Effector memory CD8-positive, alpha-beta T cell (primary cell): ENCODE measurements at regions not wholly inside any gene's neighbourhood (a gene's known extent, or its start where the extent isn't known, plus 50 kb on each side); places are given as distances from the start of the nearest gene placed in this dataset.

ENCODE experiments used
- ATAC-seq: fragments of 150-1000 bp; cut with Tn5 transposase; replicated peaks from 2 replicates; pipeline ENCODE4 v1.10.0; 2021; ENCODE audit warnings: mild to moderate bottlenecking, moderate library complexity
- DNase-seq, 3 experiments: peaks; one replicate each; pipeline ENCODE4 v3.0.0; 2021
- H3K27ac Mint-ChIP-seq, 2 donors: one replicate each; pipeline ENCODE4 v1.8.0; 2022; ENCODE audit warnings: mild to moderate bottlenecking in 2 of 2, mixed read lengths in 2 of 2, moderate library complexity in 2 of 2
- H3K27me3 Mint-ChIP-seq, 2 donors: one replicate each; pipeline ENCODE4 v1.8.0; 2022; ENCODE audit warnings: mixed read lengths in 2 of 2
- H3K36me3 Mint-ChIP-seq: one replicate; pipeline ENCODE4 v1.8.0; 2022; ENCODE audit warnings: mild to moderate bottlenecking, moderate library complexity, mixed read lengths; ENCODE audit not compliant: insufficient read depth
- H3K4me1 Mint-ChIP-seq, 2 donors: one replicate each; pipeline ENCODE4 v1.8.0; 2022; ENCODE audit warnings: low read depth in 2 of 2, mixed read lengths in 2 of 2
- H3K4me3 Mint-ChIP-seq, 2 donors: one replicate each; pipeline ENCODE4 v1.8.0; 2022; ENCODE audit warnings: mild to moderate bottlenecking in 2 of 2, mixed read lengths in 2 of 2, moderate library complexity in 2 of 2
- H3K9me3 Mint-ChIP-seq, 2 donors: one replicate each; pipeline ENCODE4 v1.8.0; 2022; ENCODE audit warnings: mixed read lengths in 2 of 2

GRCh38 chr6:23031986-23032385, 462.6 kb downstream of the HDGFL1 start:
- Mint-ChIP-seq H3K27ac (no peak overlapping the region), H3K27me3 (no peaks in the 10 kb centered on the region), H3K9me3 (peaks cover 0 to 6% of the 10 kb centered on the region in 2 donors), H3K36me3 (no peaks in the 10 kb centered on the region), H3K4me3 (no peak overlapping the region), H3K4me1 (no peaks in the 10 kb centered on the region)
- DNase-seq (no peak), ATAC-seq (no peak)

GRCh38 chr6:23034926-23035325, 465.6 kb downstream of the HDGFL1 start:
- ATAC-seq, result no peak
- no peak for DNase-seq
- Mint-ChIP-seq H3K4me3 (no peak overlapping the region), H3K4me1 (no peaks in the 10 kb centered on the region), H3K27ac (no peak overlapping the region), H3K9me3 (peaks cover 0 to 4% of the 10 kb centered on the region in 2 donors), H3K36me3 (no peaks in the 10 kb centered on the region), H3K27me3 (no peaks in the 10 kb centered on the region)

- H3K27me3 Mint-ChIP-seq, result no peaks in the 10 kb centered on the region
- DNase-seq, result no peak
- H3K4me1 Mint-ChIP-seq, result no peaks in the 10 kb centered on the region
- no peak overlapping the region for H3K27ac Mint-ChIP-seq
- no peaks in the 10 kb centered on the region for H3K36me3 Mint-ChIP-seq
- no peak overlapping the region for H3K4me3 Mint-ChIP-seq
- H3K9me3 Mint-ChIP-seq, result peaks cover 0 to 2% of the 10 kb centered on the region in 2 donors
- no peak for ATAC-seq
Observed at GRCh38 chr6:23036406-23036983, 467.1 kb downstream of the HDGFL1 start.

GRCh38 chr6:23040899-23041298, 471.5 kb downstream of the HDGFL1 start:
- DNase-seq (no peak), ATAC-seq (no peak)
- Mint-ChIP-seq H3K4me3 (no peak overlapping the region), H3K27me3 (no peaks in the 10 kb centered on the region), H3K4me1 (no peaks in the 10 kb centered on the region), H3K27ac (no peak overlapping the region), H3K9me3 (peaks cover 7 to 8% of the 10 kb centered on the region in 2 donors), H3K36me3 (no peaks in the 10 kb centered on the region)

GRCh38 chr6:23045280-23045679, 475.9 kb downstream of the HDGFL1 start:
- H3K36me3 Mint-ChIP-seq, result no peaks in the 10 kb centered on the region
- no peaks in the 10 kb centered on the region for H3K27me3 Mint-ChIP-seq
- no peaks in the 10 kb centered on the region for H3K4me1 Mint-ChIP-seq
- ATAC-seq (no peak), DNase-seq (no peak)
- no peak overlapping the region for H3K27ac Mint-ChIP-seq
- no peak overlapping the region for H3K4me3 Mint-ChIP-seq
- H3K9me3 Mint-ChIP-seq, result peaks cover 12 to 18% of the 10 kb centered on the region in 2 donors

GRCh38 chr6:23055523-23055922, 486.2 kb downstream of the HDGFL1 start:
- ATAC-seq (no peak), DNase-seq (no peak)
- H3K9me3 Mint-ChIP-seq, result peaks cover 0 to 4% of the 10 kb centered on the region in 2 donors
- H3K4me3 Mint-ChIP-seq, result no peak overlapping the region
- H3K4me1 Mint-ChIP-seq, result no peaks in the 10 kb centered on the region
- no peaks in the 10 kb centered on the region for H3K27me3 Mint-ChIP-seq
- no peaks in the 10 kb centered on the region for H3K36me3 Mint-ChIP-seq
- H3K27ac Mint-ChIP-seq, result no peak overlapping the region

GRCh38 chr6:23073821-23074220, 504.5 kb downstream of the HDGFL1 start:
- Mint-ChIP-seq H3K36me3 (peaks cover 3% of the 10 kb centered on the region), H3K9me3 (peaks cover 4 to 8% of the 10 kb centered on the region in 2 donors), H3K27ac (no peak overlapping the region), H3K4me1 (no peaks in the 10 kb centered on the region), H3K4me3 (no peak overlapping the region), H3K27me3 (no peaks in the 10 kb centered on the region)
- ATAC-seq (no peak), DNase-seq (no peak)

GRCh38 chr6:23077772-23078171, 508.4 kb downstream of the HDGFL1 start:
- Mint-ChIP-seq H3K27ac (no peak overlapping the region), H3K4me3 (no peak overlapping the region), H3K27me3 (no peaks in the 10 kb centered on the region), H3K36me3 (no peaks in the 10 kb centered on the region), H3K9me3 (peaks cover 6 to 7% of the 10 kb centered on the region in 2 donors), H3K4me1 (no peaks in the 10 kb centered on the region)
- DNase-seq (no peak), ATAC-seq (no peak)

- DNase-seq, result no peak
- no peak overlapping the region for H3K27ac Mint-ChIP-seq
- H3K9me3 Mint-ChIP-seq, result peaks cover 2 to 7% of the 10 kb centered on the region in 2 donors
- peaks cover 2% of the 10 kb centered on the region for H3K36me3 Mint-ChIP-seq
- H3K27me3 Mint-ChIP-seq, result no peaks in the 10 kb centered on the region
- no peaks in the 10 kb centered on the region for H3K4me1 Mint-ChIP-seq
- ATAC-seq, result no peak
- H3K4me3 Mint-ChIP-seq, result no peak overlapping the region
Observed at GRCh38 chr6:23081701-23082100, 512.3 kb downstream of the HDGFL1 start.

- no peak overlapping the region for H3K4me3 Mint-ChIP-seq
Observed at GRCh38 chr6:23086100-23086499, 516.7 kb downstream of the HDGFL1 start.

GRCh38 chr6:23087471-23087870, 518.1 kb downstream of the HDGFL1 start:
- H3K4me1 Mint-ChIP-seq, result no peaks in the 10 kb centered on the region
- no peak overlapping the region for H3K27ac Mint-ChIP-seq
- H3K27me3 Mint-ChIP-seq, result no peaks in the 10 kb centered on the region
- H3K9me3 Mint-ChIP-seq, result peaks cover 12% of the 10 kb centered on the region in 2 donors
- DNase-seq (no peak), ATAC-seq (no peak)
- H3K36me3 Mint-ChIP-seq, result peaks cover 5% of the 10 kb centered on the region
- H3K4me3 Mint-ChIP-seq, result no peak overlapping the region

More at GRCh38 chr6:23086100-23086499, 516.7 kb downstream of the HDGFL1 start:
- no peak for DNase-seq
- peaks cover 2% of the 10 kb centered on the region for H3K36me3 Mint-ChIP-seq
- H3K4me1 Mint-ChIP-seq, result no peaks in the 10 kb centered on the region
- no peak for ATAC-seq
- no peak overlapping the region for H3K27ac Mint-ChIP-seq
- no peaks in the 10 kb centered on the region for H3K27me3 Mint-ChIP-seq
- H3K9me3 Mint-ChIP-seq, result peaks cover 0 to 9% of the 10 kb centered on the region in 2 donors

- DNase-seq (no peak), ATAC-seq (no peak)
- Mint-ChIP-seq H3K36me3 (peaks cover 5% of the 10 kb centered on the region), H3K27ac (no peak overlapping the region), H3K4me3 (no peak overlapping the region), H3K9me3 (peaks cover 12 to 14% of the 10 kb centered on the region in 2 donors), H3K4me1 (no peaks in the 10 kb centered on the region), H3K27me3 (no peaks in the 10 kb centered on the region)
Observed at GRCh38 chr6:23088761-23089160, 519.4 kb downstream of the HDGFL1 start.

- Mint-ChIP-seq H3K27ac (no peak overlapping the region), H3K4me3 (no peak overlapping the region), H3K4me1 (no peaks in the 10 kb centered on the region), H3K27me3 (no peaks in the 10 kb centered on the region), H3K9me3 (peaks cover 19 to 22% of the 10 kb centered on the region in 2 donors), H3K36me3 (peaks cover 4% of the 10 kb centered on the region)
- no peak for ATAC-seq
- DNase-seq, result no peak
Observed at GRCh38 chr6:23089981-23090380, 520.6 kb downstream of the HDGFL1 start.

- DNase-seq (no peak), ATAC-seq (no peak)
- Mint-ChIP-seq H3K36me3 (peaks cover 2% of the 10 kb centered on the region), H3K4me3 (no peak overlapping the region), H3K27me3 (no peaks in the 10 kb centered on the region), H3K4me1 (no peaks in the 10 kb centered on the region), H3K9me3 (peaks cover 22 to 24% of the 10 kb centered on the region in 2 donors), H3K27ac (no peak overlapping the region)
Observed at GRCh38 chr6:23091795-23092194, 522.4 kb downstream of the HDGFL1 start.
